ENCODE measurements at regions not wholly inside any gene's neighbourhood (a gene's known extent, or its start where the extent isn't known, plus 50 kb on each side); places are given as distances from the start of the nearest gene placed in this dataset.

GRCh38 chr6:37556881-37557644, 57.4 kb upstream of the CCDC167 start:
- no peak for DNase-seq (ENCODE audit: extremely low read depth in 1 of 2, low read depth in 1 of 2)

GRCh38 chr6:37555040-37555781, 55.5 kb upstream of the CCDC167 start:
- DNase-seq (ENCODE audit: extremely low read depth in 1 of 2, low read depth in 1 of 2), result no peak

GRCh38 chr6:37554480-37554819, 54.8 kb upstream of the CCDC167 start:
- DNase-seq (ENCODE audit: extremely low read depth in 1 of 2, low read depth in 1 of 2), result no peak

GRCh38 chr6:37552267-37552666, 52.6 kb upstream of the CCDC167 start:
- no peak for DNase-seq (ENCODE audit: extremely low read depth in 1 of 2, low read depth in 1 of 2)

GRCh38 chr6:37551867-37552266, 52.2 kb upstream of the CCDC167 start:
- DNase-seq (ENCODE audit: extremely low read depth in 1 of 2, low read depth in 1 of 2), result no peak

- no peak for DNase-seq (ENCODE audit: extremely low read depth in 1 of 2, low read depth in 1 of 2)
Measured at GRCh38 chr6:37551446-37551845, 51.8 kb upstream of the CCDC167 start.

GRCh38 chr6:37551002-37551401, 51.3 kb upstream of the CCDC167 start:
- DNase-seq (ENCODE audit: extremely low read depth in 1 of 2, low read depth in 1 of 2), result no peak

GRCh38 chr6:37550191-37550831, 50.6 kb upstream of the CCDC167 start:
- DNase-seq (ENCODE audit: extremely low read depth in 1 of 2, low read depth in 1 of 2), result no peak

GRCh38 chr6:37549558-37549957, 49.9 kb upstream of the CCDC167 start:
- DNase-seq (ENCODE audit: extremely low read depth in 1 of 2, low read depth in 1 of 2), result no peak

All from stimulated activated CD8-positive, alpha-beta memory T cell treated with anti-CD3 and anti-CD28 coated beads, Interleukin-7, amount 100 ng/mL, for 48 hours (primary cell).